Colonic mucosa (tissue), 4 donors: ENCODE measurements at regions not wholly inside any gene's neighbourhood (a gene's known extent, or its start where the extent isn't known, plus 50 kb on each side); places are given as distances from the start of the nearest gene placed in this dataset.

ENCODE experiments used
- DNase-seq: peaks from one replicate; pipeline ENCODE4 v3.0.0-alpha.2; 2020
- H3K27ac ChIP-seq: fragments of 200-600 bp; one replicate; pipeline ENCODE4 v1.8.0; 2021
- H3K27me3 ChIP-seq: fragments of 200-600 bp; one replicate; pipeline ENCODE4 v1.8.0; 2021
- H3K36me3 ChIP-seq: fragments of 200-600 bp; one replicate; pipeline ENCODE4 v1.8.0; 2021
- H3K4me1 ChIP-seq: fragments of 200-600 bp; one replicate; pipeline ENCODE4 v1.8.0; 2021; ENCODE audit warnings: mild to moderate bottlenecking
- H3K4me3 ChIP-seq: fragments of 200-600 bp; one replicate; pipeline ENCODE4 v1.8.0; 2021
- H3K9ac ChIP-seq, 2 donors: one replicate each; pipeline ENCODE4 v1.7.0; 2013; ENCODE audit warnings: control low read depth in 2 of 2, low read depth in 2 of 2, low read length in 2 of 2
- H3K9me3 ChIP-seq: fragments of 200-600 bp; one replicate; pipeline ENCODE4 v1.8.0; 2021
- CTCF ChIP-seq: fragments of 200-600 bp; IDR thresholded peaks from one replicate; pipeline ENCODE4 v1.8.0; 2022; ENCODE audit warnings: antibody characterized with exemption, mild to moderate bottlenecking
- intact Hi-C: fragments of 100-400 bp; cut with DNase I; formaldehyde crosslinking; loops from one replicate; pipeline ENCODE4 v1.14.1; 2022
- donor health status: healthy.
- donor health status: DM: no; HTN: no; CAD: no.
- donor health status: DM: no; HTN: no; CAD: no.

DNA sequence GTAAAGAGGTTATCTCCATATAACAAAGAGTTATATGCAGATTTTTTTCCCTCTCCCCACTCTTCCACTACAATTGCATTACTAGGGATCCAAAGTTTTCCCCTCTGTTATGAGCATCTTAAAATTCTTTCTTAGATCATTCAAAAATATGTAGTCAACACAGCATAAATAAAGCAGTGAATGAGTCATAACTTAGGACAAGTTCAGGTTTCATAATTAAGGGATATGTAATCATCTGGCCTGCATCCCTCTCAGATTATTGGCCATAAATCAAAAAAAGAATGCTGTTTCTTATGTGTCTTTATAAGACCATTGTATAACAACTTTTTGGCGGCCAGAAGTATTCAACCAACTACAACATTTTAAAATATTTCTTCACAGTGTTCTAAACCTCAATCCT is 1526.1 kb downstream of the KCNT2 start:
- no peak overlapping the region for H3K9ac ChIP-seq
- no peak for DNase-seq
- H3K27ac ChIP-seq = no peak overlapping the region
- H3K36me3 ChIP-seq = no peaks in the 10 kb centered on the region
- no peak for TF ChIP-seq CTCF
- H3K4me1 ChIP-seq = no peaks in the 10 kb centered on the region
- no peak overlapping the region for H3K4me3 ChIP-seq
- intact Hi-C loops = no loop called here
- H3K27me3 ChIP-seq = no peaks in the 10 kb centered on the region
- no peaks in the 10 kb centered on the region for H3K9me3 ChIP-seq

- no peak for TF ChIP-seq CTCF
- intact Hi-C loops = no loop called here
- H3K9me3 ChIP-seq = no peaks in the 10 kb centered on the region
- H3K4me3 ChIP-seq = no peak overlapping the region
- H3K4me1 ChIP-seq = no peaks in the 10 kb centered on the region
- H3K9ac ChIP-seq = no peak overlapping the region
- DNase-seq = no peak
- no peaks in the 10 kb centered on the region for H3K36me3 ChIP-seq
- H3K27me3 ChIP-seq = no peaks in the 10 kb centered on the region
- no peak overlapping the region for H3K27ac ChIP-seq
Observed at GRCh38 chr1:195076682-195077081, 1531.6 kb downstream of the KCNT2 start.

GRCh38 chr1:195075973-195076372 is 1532.3 kb downstream of the KCNT2 start:
- H3K36me3 ChIP-seq = no peaks in the 10 kb centered on the region
- H3K27me3 ChIP-seq = no peaks in the 10 kb centered on the region
- H3K4me3 ChIP-seq = no peak overlapping the region
- no peak overlapping the region for H3K27ac ChIP-seq
- intact Hi-C loops = no loop called here
- H3K4me1 ChIP-seq = no peaks in the 10 kb centered on the region
- no peak for DNase-seq
- H3K9me3 ChIP-seq = no peaks in the 10 kb centered on the region
- no peak for TF ChIP-seq CTCF
- no peak overlapping the region for H3K9ac ChIP-seq

GRCh38 chr1:195071461-195071860 is 1536.8 kb downstream of the KCNT2 start:
- Histone ChIP-seq H3K4me1 (no peaks in the 10 kb centered on the region), H3K27me3 (no peaks in the 10 kb centered on the region), H3K9ac (no peak overlapping the region), H3K4me3 (no peak overlapping the region), H3K9me3 (no peaks in the 10 kb centered on the region), H3K27ac (no peak overlapping the region), H3K36me3 (no peaks in the 10 kb centered on the region)
- no peak for TF ChIP-seq CTCF
- DNase-seq = no peak
- intact Hi-C loops = no loop called here

GRCh38 chr1:195065437-195065836 is 1542.8 kb downstream of the KCNT2 start:
- no peak for DNase-seq
- H3K27me3 ChIP-seq = no peaks in the 10 kb centered on the region
- no peaks in the 10 kb centered on the region for H3K36me3 ChIP-seq
- no peak overlapping the region for H3K27ac ChIP-seq
- no peak overlapping the region for H3K9ac ChIP-seq
- no peak for TF ChIP-seq CTCF
- no peaks in the 10 kb centered on the region for H3K9me3 ChIP-seq
- intact Hi-C loops = no loop called here
- H3K4me3 ChIP-seq = no peak overlapping the region
- no peaks in the 10 kb centered on the region for H3K4me1 ChIP-seq

- no peaks in the 10 kb centered on the region for H3K9me3 ChIP-seq
- no peak for TF ChIP-seq CTCF
- intact Hi-C loops = no loop called here
- no peaks in the 10 kb centered on the region for H3K36me3 ChIP-seq
- H3K4me3 ChIP-seq = no peak overlapping the region
- no peak for DNase-seq
- no peaks in the 10 kb centered on the region for H3K27me3 ChIP-seq
- no peak overlapping the region for H3K27ac ChIP-seq
- no peak overlapping the region for H3K9ac ChIP-seq
- no peaks in the 10 kb centered on the region for H3K4me1 ChIP-seq
Observed at GRCh38 chr1:195064358-195064757, 1543.9 kb downstream of the KCNT2 start.
